Breast epithelium (tissue), 3 donors: ENCODE measurements at regions not wholly inside any gene's neighbourhood (a gene's known extent, or its start where the extent isn't known, plus 50 kb on each side); places are given as distances from the start of the nearest gene placed in this dataset.

Source experiments
- POLR2A ChIP-seq: fragments of 450-650 bp; IDR thresholded peaks from one replicate; pipeline ENCODE4 v1.6.1; 2016; ENCODE audit warnings: antibody characterized with exemption, mild to moderate bottlenecking, moderate library complexity
- POLR2AphosphoS5 ChIP-seq, 3 donors: sonication (generic); formaldehyde crosslinking; IDR thresholded peaks; one replicate each; pipeline ENCODE4 v1.6.1; 2017; ENCODE audit warnings: antibody characterized with exemption in 3 of 3
- TF ChIP-seq, protein P1 (sequence below), 3 donors: fragments of 450-650 bp; IDR thresholded peaks; one replicate each; pipeline ENCODE4 v1.5.1; 2016 to 2017; ENCODE audit warnings: antibody characterized with exemption in 3 of 3, mild to moderate bottlenecking in 3 of 3, moderate library complexity in 3 of 3

DNA sequence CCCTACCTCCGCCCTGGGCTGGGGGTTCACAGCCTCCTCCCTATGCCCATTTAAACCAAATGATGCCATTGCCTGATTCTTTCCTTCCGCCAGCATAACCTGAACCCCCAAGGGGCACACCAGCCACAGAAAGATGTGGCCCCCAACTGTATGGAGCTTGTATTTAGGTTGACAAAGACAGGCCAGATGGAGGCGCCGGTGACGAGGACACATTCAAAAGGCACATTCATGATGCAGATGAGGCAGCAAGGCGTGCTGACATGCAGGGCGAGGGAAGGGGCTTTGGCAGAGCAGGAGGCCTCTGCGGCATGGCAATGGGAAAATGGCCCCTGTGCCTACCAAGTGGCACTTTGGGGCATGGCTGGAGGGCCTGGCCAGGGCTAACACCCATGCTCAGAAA is 112.2 kb downstream of the RFLNA start:
- TF ChIP-seq POLR2A: no peak
- TF ChIP-seq, protein P1, sequence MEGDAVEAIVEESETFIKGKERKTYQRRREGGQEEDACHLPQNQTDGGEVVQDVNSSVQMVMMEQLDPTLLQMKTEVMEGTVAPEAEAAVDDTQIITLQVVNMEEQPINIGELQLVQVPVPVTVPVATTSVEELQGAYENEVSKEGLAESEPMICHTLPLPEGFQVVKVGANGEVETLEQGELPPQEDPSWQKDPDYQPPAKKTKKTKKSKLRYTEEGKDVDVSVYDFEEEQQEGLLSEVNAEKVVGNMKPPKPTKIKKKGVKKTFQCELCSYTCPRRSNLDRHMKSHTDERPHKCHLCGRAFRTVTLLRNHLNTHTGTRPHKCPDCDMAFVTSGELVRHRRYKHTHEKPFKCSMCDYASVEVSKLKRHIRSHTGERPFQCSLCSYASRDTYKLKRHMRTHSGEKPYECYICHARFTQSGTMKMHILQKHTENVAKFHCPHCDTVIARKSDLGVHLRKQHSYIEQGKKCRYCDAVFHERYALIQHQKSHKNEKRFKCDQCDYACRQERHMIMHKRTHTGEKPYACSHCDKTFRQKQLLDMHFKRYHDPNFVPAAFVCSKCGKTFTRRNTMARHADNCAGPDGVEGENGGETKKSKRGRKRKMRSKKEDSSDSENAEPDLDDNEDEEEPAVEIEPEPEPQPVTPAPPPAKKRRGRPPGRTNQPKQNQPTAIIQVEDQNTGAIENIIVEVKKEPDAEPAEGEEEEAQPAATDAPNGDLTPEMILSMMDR (IDR thresholded peaks at IDR 0.05): no peak
- no peak for TF ChIP-seq POLR2AphosphoS5 (IDR thresholded peaks at IDR 0.05)
